IPS DF 6.9 (cell line): ENCODE measurements at regions not wholly inside any gene's neighbourhood (a gene's known extent, or its start where the extent isn't known, plus 50 kb on each side); places are given as distances from the start of the nearest gene placed in this dataset.

Experiments
- DNase-seq: peaks from one replicate; pipeline ENCODE4 v3.0.0-alpha.2; 2013; ENCODE audit warnings: low read depth, low spot score
- H3K27ac ChIP-seq: one replicate; pipeline ENCODE4 v1.5.1; 2013; ENCODE audit warnings: low read length, control low read depth
- H3K27me3 ChIP-seq: 2 replicates; pipeline ENCODE4 v1.6.1; 2013; ENCODE audit warnings: mild to moderate bottlenecking, low read length; ENCODE audit not compliant: control insufficient read depth, insufficient read depth
- H3K36me3 ChIP-seq: 2 replicates; pipeline ENCODE4 v1.6.1; 2013; ENCODE audit warnings: low read length; ENCODE audit not compliant: control insufficient read depth, insufficient read depth
- H3K4me1 ChIP-seq: 2 replicates; pipeline ENCODE4 v1.6.1; 2013; ENCODE audit warnings: low read length; ENCODE audit not compliant: control insufficient read depth, insufficient read depth
- H3K4me3 ChIP-seq: 2 replicates; pipeline ENCODE4 v1.5.1; 2013; ENCODE audit warnings: mild to moderate bottlenecking, low read length
- H3K9me3 ChIP-seq: 2 replicates; pipeline ENCODE4 v1.6.1; 2013; ENCODE audit warnings: low read length, inconsistent platforms; ENCODE audit not compliant: control insufficient read depth, insufficient read depth
- WGBS: extraction: QIAGEN DNeasy Blood & Tissue Kit; methylation state at CpG from one replicate; pipeline ENCODE4 v1.1.7; 2013; ENCODE audit warnings: mixed read lengths, missing lambda C conversion rate; ENCODE audit not compliant: insufficient read length, insufficient coverage; 5-methylcytosine and 5-hydroxymethylcytosine counted together

GRCh38 chr12:123059500-123059899 is 79.0 kb downstream of the ARL6IP4 start:
- no peaks in the 10 kb centered on the region for H3K36me3 ChIP-seq
- H3K4me3 ChIP-seq, result no peak overlapping the region
- no peak overlapping the region for H3K27ac ChIP-seq
- no peaks in the 10 kb centered on the region for H3K27me3 ChIP-seq
- WGBS, result no CpG with 5 or more reads among the region's 1 CpG
- H3K4me1 ChIP-seq, result no peaks in the 10 kb centered on the region
- no peaks in the 10 kb centered on the region for H3K9me3 ChIP-seq
- no peak for DNase-seq

- no peak overlapping the region for H3K27ac ChIP-seq
- H3K9me3 ChIP-seq, result no peaks in the 10 kb centered on the region
- H3K4me3 ChIP-seq, result no peak overlapping the region
- no peaks in the 10 kb centered on the region for H3K4me1 ChIP-seq
- whole genome bisulfite sequencing, result no CpG with 5 or more reads among the region's 4 CpGs
- no peaks in the 10 kb centered on the region for H3K27me3 ChIP-seq
- no peak for DNase-seq
- no peaks in the 10 kb centered on the region for H3K36me3 ChIP-seq
Measured at GRCh38 chr12:123058980-123059379, 78.5 kb downstream of the ARL6IP4 start.

DNA sequence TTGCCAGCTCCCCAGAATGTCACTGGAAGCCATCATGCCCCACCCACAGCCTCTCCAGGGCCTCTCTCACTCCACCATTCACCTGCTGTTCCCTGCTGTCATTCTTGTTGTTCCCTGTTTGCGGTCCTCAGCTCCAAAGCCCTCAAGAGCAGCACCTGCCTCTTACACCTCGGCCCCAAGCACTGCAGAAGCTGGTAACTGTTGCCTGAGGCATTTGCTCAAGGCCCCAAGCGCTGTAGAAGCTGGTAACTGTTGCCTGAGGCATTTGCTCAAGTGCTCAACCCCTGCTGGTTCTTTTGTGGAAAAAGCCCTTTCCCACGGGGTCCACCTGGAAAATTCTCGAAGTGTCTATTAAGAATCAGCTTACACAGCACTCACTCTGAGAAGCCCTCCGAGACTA is 78.0 kb downstream of the ARL6IP4 start:
- Histone ChIP-seq H3K27ac (no peak overlapping the region), H3K27me3 (no peaks in the 10 kb centered on the region), H3K4me1 (no peaks in the 10 kb centered on the region), H3K36me3 (no peaks in the 10 kb centered on the region), H3K4me3 (no peak overlapping the region), H3K9me3 (no peaks in the 10 kb centered on the region)
- no CpG with 5 or more reads among the region's 6 CpGs for WGBS
- no peak for DNase-seq

DNA sequence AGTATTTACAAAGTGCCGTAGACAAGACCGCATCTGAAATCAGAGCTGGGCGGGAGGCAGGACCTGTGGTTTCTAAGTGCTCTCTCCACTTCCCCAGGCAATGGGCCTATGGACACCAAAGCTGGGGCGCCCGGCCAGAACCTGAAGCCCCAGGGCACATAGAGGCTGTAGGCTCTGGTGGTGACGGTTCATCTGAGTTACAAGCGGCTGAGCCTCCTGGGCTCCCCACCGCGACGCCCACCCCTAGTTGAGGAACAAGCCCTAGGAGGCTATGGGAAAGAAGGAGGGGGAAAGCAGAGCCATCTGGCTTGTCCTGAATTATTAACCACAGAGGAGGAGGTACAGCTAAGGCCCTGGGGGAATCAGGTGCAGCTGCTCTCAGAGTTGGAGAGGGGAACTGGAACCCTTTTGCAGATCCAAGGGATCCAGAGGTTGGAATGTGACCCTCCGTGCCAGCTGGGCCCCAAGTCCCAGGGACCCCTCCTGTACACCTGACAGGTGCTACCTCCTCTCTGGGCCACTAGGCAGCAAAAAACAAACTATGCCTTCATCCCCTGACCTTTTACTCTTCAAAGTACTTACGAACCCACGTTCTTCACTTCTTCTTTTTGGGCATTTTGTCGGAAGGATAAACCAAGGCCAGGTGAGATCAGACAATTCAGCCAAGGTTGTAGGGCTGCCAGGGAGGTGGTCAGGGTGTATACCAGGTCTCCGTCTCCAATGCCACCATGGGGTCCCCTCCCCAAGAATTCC is 77.2 kb downstream of the ARL6IP4 start:
- Histone ChIP-seq H3K27me3 (no peaks in the 10 kb centered on the region), H3K4me1 (no peaks in the 10 kb centered on the region), H3K4me3 (no peak overlapping the region), H3K36me3 (no peaks in the 10 kb centered on the region), H3K27ac (no peak overlapping the region), H3K9me3 (no peaks in the 10 kb centered on the region)
- no peak for DNase-seq
- WGBS, result no CpG with 5 or more reads among the region's 15 CpGs

- DNase-seq, result no peak
Measured at GRCh38 chr12:123056709-123057108, 76.2 kb downstream of the ARL6IP4 start.

GRCh38 chr12:123056053-123056452 is 75.6 kb downstream of the ARL6IP4 start:
- Histone ChIP-seq H3K4me1 (no peaks in the 10 kb centered on the region), H3K9me3 (no peaks in the 10 kb centered on the region), H3K36me3 (no peaks in the 10 kb centered on the region), H3K27ac (no peak overlapping the region), H3K27me3 (no peaks in the 10 kb centered on the region), H3K4me3 (no peak overlapping the region)
- DNase-seq, result no peak
- no CpG with 5 or more reads among the region's 8 CpGs for WGBS

More at GRCh38 chr12:123056709-123057108, 76.2 kb downstream of the ARL6IP4 start:
- H3K9me3 ChIP-seq, result no peaks in the 10 kb centered on the region
- H3K4me1 ChIP-seq, result no peaks in the 10 kb centered on the region
- WGBS, result no CpG with 5 or more reads among the region's 7 CpGs
- no peaks in the 10 kb centered on the region for H3K36me3 ChIP-seq
- no peak overlapping the region for H3K27ac ChIP-seq
- H3K27me3 ChIP-seq, result no peaks in the 10 kb centered on the region
- H3K4me3 ChIP-seq, result no peak overlapping the region

GRCh38 chr12:123055281-123055766 is 74.8 kb downstream of the ARL6IP4 start:
- H3K36me3 ChIP-seq, result no peaks in the 10 kb centered on the region
- H3K4me3 ChIP-seq, result no peak overlapping the region
- H3K27me3 ChIP-seq, result no peaks in the 10 kb centered on the region
- H3K9me3 ChIP-seq, result no peaks in the 10 kb centered on the region
- no peak overlapping the region for H3K27ac ChIP-seq
- DNase-seq, result no peak
- no CpG with 5 or more reads among the region's 8 CpGs for WGBS
- H3K4me1 ChIP-seq, result no peaks in the 10 kb centered on the region

DNA sequence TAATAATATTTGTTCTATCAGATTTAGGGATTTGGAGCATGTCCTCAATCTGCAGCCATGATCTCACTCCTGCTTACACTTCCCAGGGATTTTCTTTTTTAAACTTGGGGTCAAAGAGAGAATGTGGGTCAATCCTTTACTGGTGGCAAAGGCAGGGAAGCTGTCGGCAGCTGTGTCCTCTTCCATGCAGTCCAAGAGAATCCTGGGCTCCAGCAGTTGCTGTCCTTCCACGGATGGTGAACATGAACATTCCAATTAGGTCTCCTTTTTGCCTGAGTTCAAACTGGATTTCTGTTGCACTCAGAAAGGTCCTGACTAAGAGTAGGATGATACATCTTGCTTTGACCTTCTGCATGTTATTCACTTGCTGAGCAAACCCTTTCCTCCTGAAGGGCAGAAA is 73.9 kb downstream of the ARL6IP4 start:
- no CpG with 5 or more reads among the region's 2 CpGs for WGBS
- Histone ChIP-seq H3K27me3 (no peaks in the 10 kb centered on the region), H3K9me3 (no peaks in the 10 kb centered on the region), H3K27ac (no peak overlapping the region), H3K4me3 (no peak overlapping the region), H3K4me1 (no peaks in the 10 kb centered on the region), H3K36me3 (no peaks in the 10 kb centered on the region)
- no peak for DNase-seq

DNA sequence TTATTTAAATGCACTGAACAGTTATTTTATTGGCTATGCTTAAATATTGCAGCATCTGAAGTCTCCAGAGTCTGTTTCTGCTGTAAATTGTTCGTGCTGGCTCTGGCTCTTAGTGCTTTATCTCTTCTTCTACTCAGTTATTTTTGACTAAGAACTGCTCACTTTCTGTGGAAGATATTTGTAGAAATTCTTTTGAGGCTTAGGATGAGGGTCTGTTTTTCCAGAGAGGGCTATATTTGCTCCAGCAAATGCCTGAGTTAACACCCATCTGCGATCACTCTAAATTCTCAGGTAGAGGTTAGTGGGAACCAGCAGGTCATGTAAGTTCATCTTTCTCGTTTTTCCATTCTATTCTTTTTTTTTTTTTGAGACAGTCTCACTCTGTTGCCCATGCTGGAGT is 71.1 kb downstream of the ARL6IP4 start:
- Histone ChIP-seq H3K4me3 (no peak overlapping the region), H3K9me3 (no peaks in the 10 kb centered on the region), H3K27ac (no peak overlapping the region), H3K27me3 (no peaks in the 10 kb centered on the region), H3K36me3 (no peaks in the 10 kb centered on the region), H3K4me1 (no peaks in the 10 kb centered on the region)
- no CpG with 5 or more reads among the region's 3 CpGs for WGBS
- no peak for DNase-seq

GRCh38 chr12:123050913-123051312 is 70.4 kb downstream of the ARL6IP4 start:
- no peaks in the 10 kb centered on the region for H3K36me3 ChIP-seq

DNA sequence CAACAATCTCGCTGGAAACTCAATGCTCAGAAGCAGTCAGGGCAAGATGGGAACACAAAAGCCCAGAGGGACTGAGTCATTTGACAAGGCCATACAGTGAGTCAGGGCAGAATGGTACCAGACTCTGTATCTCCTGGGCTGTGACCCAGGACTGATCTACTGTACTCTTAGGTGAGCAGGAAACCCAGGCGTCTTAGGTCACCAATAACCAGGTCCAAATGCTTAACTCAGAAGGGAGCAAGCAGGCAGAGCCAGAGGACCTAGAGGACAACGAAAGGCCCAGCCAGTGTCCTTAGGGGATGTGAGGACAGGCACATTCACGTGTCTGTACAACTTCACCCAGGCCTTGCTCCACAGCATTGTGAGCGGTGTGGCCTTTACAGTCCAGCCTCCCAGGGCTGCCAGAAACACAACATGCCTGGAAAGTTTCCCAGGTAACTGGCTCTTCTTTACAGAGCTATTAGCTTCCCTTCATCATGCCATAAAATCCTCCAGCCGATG is 69.9 kb downstream of the ARL6IP4 start:
- Histone ChIP-seq H3K4me3 (no peak overlapping the region), H3K4me1 (no peaks in the 10 kb centered on the region), H3K27me3 (no peaks in the 10 kb centered on the region), H3K27ac (no peak overlapping the region), H3K36me3 (no peaks in the 10 kb centered on the region), H3K9me3 (no peaks in the 10 kb centered on the region)
- no peak for DNase-seq
- WGBS, result no CpG with 5 or more reads among the region's 6 CpGs

More at GRCh38 chr12:123050913-123051312, 70.4 kb downstream of the ARL6IP4 start:
- Histone ChIP-seq H3K4me3 (no peak overlapping the region), H3K27me3 (no peaks in the 10 kb centered on the region), H3K9me3 (no peaks in the 10 kb centered on the region), H3K4me1 (no peaks in the 10 kb centered on the region), H3K27ac (no peak overlapping the region)
- WGBS, result no CpG with 5 or more reads among the region's 4 CpGs
- no peak for DNase-seq
